CD4-positive, alpha-beta T cell treated with Interleukin-17A for 4 hours (primary cell): ENCODE measurements at regions not wholly inside any gene's neighbourhood (a gene's known extent, or its start where the extent isn't known, plus 50 kb on each side); places are given as distances from the start of the nearest gene placed in this dataset.

Experiments used
- DNase-seq: peaks from one replicate; pipeline ENCODE4 v3.0.0-alpha.2; 2020; ENCODE audit warnings: mixed read lengths

DNA sequence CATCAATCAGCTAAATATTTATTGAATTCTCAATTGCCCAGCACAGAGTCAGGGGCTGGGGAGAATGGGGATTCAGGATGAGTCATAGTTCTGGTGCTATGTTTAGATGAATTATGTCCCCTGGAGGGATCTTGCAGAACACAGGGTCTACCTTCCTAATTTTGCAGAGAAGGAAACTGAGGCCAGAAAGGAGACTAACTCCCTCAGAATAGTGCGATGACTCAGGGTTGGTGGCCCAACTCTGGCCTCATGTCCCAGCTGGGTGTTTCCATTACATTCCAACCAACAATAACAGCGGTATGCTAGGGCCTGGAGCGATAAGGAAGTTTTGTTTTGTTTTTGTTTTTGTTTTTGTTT is 270.9 kb downstream of the TLE3 start:
- no peak for DNase-seq

DNA sequence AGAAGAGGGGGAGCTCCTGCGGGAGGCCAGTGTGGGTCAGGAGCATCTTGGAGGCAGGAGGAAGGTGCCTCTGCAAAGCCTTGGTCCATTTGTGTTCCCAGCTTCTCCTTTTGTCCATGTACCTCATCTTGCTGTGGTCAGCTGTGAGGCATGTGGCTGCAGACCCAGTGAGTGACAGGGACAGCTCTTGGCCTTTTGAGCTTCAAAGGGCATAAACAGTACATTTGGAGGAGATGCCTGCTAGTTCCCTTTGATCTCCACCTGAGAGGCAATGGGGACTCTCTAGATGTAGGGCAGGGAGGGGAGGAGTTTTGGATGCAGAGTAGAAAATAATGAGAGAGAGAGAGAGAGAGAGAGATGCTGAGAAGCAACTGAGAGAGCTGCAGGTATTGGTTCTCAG is 270.0 kb downstream of the TLE3 start:
- DNase-seq: no peak

DNA sequence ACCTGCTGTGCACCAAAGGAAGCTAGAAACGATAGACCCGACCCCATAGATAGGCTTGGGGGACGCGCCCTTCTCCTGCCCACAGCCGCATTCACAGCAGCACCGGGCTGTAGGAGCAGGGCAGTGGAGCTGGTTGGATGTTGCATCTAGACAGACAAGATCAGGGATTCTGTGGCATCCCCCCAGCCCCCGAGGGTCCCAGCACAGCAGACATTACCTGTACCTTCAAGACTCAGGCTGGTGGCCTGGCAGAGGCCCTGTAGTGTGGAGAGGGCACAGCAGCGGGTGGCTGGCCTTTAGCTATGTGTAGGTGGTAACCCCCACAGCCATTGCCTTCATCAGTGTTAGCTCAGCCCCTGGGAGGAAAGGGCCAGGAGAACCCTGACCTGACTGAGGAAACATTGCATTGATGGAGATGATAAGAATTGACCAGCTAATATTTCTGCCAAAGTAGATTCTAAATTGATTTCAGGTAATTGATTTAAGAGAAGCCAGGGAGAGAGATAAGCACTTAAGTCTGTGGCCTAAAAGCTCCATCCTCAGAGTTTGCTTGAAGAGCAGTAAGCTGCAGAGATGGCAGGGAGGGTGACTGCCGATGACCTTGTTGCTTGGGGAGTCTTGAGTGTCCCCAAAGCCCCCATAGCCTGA is 269.4 kb downstream of the TLE3 start:
- no peak for DNase-seq

DNA sequence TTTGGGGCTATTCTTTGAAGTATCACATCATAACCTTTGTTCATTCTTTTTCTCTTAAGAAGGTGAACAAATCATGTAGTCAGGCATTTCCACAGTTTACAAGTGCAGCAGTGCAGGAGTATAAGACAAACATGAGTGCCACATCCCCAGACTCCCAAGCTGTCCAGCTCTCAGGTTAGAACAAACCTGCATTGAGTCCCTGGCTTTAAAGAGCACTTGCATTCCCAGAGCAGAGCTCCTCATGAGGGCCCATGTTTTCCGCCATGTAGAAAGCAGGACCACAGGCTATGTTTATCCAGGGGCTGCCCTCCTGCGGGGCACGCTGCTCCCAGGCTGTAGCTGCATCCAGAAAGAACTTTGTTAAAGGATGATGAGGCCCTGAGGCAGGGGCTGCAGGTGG is 267.7 kb downstream of the TLE3 start:
- DNase-seq: no peak

DNA sequence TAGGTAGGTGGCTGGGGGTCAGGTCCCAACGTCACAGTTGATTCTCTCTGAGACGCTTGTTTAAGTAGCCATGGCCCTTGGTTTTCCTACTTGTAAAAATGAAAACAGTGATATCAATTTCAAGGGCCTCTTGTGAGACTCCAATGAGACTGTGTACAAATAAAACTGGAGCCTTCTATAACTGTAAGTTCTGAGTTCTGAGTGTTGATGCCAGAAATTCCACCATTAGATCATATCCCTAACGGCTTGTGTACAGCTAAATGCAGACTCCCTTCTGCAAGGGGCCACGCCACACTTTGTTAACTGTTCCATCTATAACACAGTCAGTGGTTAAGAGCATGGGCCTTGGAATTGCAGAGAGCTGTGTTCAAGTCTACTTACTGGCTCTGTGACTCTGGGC is 267.3 kb downstream of the TLE3 start:
- no peak for DNase-seq

DNA sequence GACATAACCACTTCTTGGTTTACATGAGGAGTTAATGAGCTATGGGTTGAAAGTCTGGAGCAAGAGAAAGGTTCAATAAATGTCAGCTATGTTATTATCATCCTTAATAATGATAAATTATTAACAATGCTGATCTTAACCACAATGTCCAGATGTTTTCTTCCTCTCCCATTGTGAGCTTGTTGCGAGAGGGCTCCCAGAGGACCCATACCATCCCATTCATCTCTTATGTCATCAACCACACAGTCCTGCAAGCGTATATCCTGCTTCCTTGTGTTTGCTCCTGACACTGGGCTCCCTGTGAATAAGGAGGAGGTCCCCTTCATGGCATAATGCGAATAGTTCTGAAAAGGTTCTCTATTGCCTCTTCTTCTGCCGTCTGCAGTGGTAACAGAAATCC is 266.8 kb downstream of the TLE3 start:
- DNase-seq: no peak

DNA sequence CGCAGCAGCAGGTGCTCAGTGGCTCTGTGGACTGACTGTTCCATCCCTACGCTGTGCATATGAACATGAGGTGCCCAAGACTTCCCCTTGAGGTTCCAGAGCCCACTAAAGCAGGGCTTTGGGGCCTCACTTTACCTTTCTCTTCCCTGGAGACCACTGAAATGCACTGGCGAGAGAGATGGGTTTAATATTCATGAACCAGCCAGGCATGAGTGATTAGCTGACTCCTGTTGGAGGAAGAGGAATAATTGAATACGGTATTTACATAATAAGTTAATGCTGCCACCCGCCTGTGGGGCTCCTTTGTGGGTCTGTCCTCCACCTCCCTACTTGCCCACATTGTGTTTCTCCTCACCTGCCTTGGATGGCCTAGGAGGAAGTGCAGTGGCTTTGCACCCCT is 263.4 kb downstream of the TLE3 start:
- DNase-seq: no peak

DNA sequence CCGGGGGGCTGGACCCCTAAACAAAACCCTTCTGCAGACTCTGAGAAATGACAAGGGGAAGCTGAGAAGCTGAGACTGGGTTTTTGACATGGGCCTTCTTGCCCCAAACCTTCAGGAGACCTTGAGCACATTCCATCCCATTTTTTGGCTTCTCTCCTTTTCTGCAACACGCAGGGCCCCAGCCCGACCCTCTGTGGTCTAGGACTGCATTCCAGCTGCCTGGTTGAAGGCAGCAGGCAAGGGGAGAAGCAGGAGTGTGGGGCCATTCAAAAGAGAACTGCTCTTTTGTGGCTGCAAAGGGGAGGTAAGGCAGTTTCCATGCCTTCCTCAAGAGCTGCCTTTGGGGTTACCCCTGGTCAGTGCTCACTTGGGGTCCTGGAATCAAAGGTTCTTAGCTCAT is 263.0 kb downstream of the TLE3 start:
- no peak for DNase-seq

DNA sequence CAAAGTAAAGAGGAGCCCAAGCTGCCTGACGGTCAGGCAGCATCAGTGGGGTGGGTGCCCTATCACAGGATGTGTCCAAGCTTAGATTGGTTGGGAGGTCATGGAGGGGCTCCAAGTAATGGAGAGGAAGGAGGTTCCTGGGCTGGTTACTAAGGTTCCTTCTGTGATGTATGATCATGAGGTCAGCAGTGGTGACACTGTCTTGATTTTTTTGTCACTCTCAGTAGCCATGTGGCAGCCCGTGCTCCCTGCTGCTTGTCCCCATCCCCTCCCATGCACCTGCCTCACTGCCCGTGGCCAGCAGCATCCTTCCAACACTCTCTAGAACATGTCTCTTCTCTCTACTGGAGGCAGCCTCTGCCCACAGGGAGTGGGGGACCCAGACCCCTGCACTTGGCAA is 261.7 kb downstream of the TLE3 start:
- DNase-seq: no peak

DNA sequence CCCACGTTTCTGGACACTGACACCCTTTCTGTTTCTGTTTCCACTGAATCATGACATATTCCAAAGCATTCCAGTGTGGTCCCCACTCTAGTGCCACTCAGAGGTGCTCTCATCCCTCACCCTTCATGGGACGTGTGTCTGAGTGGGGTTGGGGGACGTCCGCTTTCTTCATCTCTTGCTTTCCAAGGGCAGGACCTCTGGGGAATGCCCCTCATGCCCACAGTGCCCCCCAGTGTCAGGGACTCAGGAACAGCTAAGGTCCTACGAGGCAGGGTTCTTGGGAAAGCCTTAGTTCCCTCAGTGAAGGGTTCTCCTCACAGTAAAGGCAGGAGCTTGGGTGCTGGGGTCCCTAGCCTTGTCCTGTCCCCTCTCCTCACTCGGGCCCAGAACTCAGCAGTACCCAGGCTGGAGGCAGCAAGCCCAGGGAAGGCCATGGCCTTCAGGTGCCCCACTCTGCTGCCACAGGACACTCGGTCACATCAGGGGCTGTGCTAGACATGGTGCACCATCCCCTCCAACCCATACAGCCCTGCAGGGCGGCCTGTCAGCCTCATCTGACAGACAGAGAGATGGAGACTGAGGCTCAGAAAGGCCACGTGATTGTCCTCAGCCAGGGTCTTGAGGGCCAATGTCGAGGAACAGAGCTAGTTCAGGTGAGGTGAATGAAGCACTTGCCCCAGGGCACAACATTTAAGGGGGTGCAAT is 261.0 kb downstream of the TLE3 start:
- DNase-seq: no peak

DNA sequence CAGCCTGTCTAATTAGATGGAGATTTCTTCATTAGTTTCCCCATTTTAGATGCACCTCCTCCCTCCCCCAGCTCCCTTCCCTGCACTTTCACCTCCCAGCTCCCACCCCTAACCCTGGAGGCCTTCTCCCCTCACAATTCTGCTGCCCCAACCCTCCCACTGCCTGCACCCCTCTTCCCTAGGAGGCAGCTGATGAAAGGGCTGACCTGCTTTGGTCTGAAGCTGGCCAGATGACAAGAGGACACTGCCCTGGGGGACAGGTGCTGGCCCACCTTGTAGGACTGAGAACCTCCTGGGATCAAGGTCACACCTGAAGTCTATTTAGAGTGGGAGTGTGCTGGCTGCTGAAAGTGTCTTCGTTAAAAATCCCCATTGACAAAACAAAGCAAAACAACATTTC is 259.4 kb downstream of the TLE3 start:
- no peak for DNase-seq

DNA sequence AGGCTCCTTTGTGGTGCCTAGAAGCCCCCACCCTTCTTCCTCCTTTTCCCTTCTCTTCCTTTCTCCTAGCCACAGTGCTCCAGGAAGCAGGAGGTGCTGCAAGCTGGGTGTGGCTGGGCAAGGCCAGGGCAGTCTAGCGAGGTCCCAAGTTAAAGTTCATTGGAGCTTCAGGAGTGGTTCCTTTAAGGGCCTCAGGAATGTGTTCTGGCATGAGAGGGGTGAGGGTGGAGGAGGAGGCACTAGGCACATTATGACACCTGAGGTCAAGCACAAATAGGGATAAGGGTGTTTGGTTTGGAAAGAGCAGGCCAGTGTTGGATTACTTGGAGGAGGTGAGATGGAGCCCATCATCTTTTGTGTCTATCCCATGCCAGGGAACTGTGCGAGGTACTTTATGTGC is 258.7 kb downstream of the TLE3 start:
- no peak for DNase-seq

DNA sequence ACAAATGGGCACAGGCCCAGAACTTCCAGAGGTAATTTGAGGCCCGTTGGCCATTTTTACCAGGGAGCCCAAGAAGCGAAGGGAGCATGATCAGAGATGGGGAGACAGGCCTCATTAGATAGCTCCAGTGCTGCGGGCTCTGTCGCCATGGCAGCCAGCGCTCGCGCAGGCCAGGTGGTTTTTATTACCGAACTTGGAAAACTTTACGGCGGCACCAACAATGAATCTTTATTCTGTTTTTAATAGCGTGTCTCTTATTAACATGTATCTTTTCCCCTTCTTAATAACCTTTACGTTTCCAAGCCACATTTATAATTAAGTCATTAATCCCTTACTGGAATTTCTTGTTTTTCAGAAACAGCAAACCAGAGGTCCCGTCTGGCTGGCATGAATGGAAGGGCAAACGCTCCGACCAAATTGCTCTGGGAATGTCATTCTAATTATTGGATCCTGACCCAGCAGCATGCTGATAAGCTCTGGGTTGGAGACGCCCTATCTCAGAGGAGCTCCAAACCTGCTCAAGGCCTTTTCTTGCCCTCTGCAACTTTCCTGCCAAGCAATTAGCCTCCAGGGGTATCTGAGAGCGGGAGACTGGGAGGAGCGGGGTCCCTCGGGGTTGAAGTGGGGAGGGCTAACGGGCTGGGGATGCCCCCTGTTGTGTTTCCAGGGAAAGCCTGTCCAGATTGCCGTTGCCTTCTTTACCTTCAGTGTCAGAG is 256.4 kb downstream of the TLE3 start:
- no peak for DNase-seq

DNA sequence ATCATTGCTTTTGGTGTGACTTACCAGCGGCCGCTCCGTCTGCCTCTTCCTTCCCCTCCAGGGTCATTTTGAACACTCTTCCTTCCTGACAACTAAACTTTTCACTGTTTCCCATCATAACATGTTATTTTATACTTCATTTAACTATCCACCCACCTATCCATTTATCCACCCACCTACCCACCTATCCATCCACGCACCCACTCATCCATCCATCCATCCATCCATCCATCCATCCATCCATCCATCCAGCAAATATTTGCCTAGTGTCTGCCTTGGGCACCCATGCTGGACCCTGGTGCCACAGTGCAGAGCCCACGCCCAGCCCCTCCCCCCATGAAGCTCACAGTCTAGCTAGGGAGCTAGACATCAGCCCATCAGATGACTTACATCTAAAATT is 254.9 kb downstream of the TLE3 start:
- no peak for DNase-seq

DNA sequence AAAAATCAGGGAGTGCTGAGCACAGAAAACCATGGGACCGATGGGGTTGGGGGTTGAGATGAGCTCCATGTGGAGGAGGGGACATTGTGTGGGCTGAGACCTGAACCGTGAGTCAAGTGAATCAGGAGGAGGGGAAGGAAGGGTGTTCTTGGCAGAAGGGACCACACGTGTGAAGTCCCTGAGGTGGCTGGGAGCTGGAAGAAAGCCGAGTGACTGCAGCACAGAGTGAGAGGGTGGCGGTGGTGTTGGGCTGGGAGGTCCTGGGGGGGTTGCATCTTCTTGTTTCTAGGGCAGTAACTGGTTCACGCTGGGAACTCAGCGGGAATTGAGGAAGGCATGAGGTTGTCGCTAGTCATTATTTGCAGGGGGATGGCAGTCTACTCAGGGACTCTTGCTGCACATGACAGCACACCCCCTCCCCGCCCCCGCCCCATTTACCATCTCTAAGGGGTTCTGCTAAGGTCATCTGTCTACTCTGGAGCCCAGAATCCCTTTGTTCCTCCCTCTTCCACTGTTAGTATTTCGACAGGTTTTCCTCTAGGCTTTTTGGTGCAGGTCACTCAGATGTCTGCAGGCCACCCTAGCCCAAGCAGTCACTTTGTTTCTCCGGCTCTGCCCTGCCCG is 254.3 kb downstream of the TLE3 start:
- no peak for DNase-seq

DNA sequence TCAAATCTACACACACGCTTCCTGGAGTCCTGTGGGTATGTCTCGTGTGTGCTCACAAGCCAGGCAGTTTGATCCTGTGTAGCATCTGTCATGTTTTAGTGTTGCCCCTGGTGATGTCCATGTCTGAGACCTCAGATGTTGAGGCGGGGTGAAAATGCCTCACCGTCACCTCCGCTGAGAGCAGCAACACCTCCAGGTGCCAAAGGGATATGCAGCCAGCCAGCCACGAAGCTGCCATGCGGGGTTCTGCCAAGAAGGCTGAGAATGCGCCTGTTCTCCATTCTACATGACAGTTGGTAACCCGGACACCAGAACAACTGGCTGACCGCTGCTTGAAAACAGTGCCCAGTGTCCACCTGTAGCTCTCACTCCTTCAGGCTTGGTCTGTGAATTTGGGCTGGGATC is 253.8 kb downstream of the TLE3 start:
- DNase-seq: no peak

DNA sequence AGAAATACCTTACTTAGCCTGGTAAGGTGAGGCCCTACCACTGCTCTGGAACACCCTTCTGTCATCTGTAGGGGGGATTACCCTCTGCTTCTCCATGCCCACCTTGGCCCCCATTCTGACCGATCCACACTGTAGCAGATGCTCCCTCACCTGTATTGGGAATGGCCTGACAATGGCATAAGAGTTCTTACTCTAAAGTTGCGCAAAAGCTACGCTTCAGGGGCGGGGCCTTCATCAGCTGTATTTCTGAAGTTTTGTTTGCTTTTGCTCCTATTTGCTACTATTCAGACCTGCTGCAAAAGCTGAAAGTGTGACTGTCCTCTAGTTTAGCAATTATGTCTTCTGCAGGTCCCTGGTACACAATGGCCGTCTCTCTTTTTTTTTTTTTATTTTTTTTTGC is 252.6 kb downstream of the TLE3 start:
- no peak for DNase-seq

DNA sequence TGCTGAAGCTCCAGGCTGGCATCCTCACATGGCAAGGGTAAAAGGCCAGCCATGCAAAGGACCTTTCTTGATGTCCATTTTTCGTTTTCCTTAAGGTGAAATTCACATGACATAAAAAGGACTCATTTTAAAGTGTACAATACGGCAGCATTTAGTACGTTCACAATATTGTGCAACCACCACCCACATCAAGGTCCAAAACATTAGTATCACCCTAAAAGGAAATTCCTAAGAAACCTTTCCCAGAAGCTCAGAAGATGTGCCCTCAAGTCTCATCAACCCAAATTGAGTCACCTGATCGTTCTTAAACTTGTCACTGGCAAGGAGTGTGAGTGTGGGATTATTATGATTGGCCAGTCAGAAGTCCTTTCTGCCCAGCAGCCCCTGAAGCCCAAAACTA is 250.1 kb downstream of the TLE3 start:
- DNase-seq: no peak

DNA sequence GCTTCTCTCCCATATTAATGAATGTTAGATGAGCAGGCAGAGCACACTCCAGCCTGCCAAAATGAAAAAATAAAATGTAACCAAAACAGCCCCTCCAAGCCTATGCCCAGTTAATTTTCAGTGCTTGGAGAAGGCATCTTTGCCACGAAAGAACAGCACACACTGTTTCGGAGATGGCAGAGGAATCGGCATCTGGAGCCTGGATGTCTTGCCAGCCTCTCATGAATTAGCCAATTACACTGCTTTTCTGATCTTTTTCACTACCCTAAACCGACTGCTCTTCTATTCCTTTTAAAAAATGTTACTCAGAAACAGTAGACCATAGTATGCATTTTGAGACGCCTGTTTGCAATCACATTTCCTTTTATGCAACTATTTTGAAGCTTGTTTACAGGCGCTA is 249.6 kb downstream of the TLE3 start:
- DNase-seq: no peak

DNA sequence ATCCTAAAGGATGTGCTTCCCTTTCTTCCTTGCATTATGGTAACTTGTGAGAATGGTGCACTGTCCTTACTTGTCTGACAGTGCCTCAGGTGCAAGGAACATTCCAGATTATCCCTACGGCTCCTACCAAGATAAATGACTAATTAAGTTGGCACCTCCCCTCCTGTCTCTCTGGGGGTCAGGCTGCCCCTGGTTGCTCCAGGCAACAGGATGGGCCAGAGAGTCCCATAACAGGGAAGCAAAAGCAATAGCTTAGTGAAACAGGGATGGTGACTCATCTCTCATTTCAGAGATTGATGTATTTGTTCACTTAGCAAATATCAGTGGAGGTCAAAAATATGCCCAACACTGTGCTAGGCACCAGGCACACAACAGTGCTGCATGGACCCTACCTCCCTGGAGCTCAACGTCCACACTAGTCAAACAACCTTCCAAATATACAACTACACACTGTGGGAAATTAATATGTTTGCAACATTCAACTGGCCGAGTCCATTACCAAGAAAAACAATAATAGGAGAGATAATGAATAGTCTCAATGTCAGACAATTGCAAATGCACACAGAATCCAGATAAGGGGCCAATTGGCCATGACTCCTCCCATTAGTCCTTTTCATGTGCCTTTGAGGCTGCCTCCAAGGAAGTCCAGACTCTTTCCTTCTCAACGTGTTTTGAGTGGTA is 249.0 kb downstream of the TLE3 start:
- DNase-seq: no peak

DNA sequence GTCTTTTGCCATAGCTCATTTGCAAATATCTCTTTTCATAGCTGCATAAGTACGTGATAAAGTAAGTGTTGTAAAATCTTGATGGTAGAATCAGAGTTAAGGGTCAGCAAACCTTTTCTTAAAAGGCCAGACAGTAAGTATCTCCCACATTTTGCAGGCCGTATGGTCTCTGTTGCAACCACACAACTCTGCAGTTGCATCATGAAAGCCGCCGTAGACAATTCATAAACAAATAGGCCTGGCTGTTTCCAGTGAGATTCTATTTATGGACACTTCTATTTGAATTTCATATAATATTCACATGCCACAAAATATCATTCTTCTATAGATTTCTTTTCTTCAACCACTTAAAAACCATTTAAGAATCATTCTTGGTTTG is 248.5 kb downstream of the TLE3 start:
- DNase-seq: no peak

DNA sequence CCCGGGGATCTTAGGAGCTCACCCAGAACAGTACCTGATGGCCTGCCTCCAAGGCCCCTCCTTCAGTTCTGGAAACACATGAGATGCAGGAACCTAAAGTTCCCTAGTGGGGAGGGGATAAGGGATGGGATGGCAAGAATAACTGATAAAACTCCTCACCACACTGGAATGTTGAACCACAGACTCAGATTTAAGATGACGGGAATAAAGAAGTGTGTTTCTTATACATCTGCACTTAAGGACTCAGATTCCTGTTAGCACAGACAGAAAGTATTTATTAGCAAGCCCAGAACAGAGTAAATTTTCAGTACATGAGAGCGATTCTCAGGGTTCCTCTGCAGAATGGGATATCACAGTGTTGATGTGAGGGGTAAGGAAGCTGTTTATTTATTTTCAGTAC is 245.2 kb downstream of the TLE3 start:
- DNase-seq: no peak

DNA sequence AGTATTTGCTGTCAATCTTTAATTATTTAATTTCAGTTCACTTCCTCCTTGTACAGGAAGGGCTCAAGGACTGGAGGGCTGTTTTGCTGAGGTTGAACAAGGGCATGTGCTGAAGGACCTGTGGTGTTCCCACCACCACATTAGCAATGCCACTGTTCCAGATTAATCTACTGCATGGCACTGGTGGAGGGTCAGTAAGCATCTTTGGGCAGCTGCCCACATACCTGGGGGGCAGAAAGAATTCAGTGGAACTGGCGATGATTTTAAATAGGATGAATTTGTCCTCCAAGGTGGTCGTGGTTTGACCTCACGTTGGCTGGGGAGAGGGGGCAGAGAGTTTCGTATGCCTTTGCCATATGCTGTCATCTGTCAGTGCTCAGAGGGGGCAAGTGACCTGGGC is 244.8 kb downstream of the TLE3 start:
- DNase-seq: no peak

DNA sequence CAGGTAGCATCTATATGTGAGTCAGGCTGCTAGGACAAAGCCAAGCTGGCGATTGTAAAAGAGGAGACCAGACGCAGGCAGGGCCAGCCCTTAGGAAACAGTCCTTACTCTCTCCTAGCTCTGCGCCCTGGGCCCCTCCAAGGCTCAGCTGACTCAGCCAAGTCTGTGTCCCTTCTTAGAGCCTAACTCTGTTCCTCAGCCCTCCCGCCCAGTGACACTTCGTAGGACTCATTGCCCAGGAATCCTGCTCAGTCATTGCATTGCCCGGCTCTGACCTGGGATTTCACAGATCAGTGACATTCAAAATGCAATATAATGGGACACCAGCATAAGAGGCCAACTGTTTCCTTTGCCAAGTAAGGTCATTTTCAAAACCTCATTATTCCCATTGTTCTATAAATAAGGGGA is 244.2 kb downstream of the TLE3 start:
- no peak for DNase-seq
